GM19468 (cell line): ENCODE measurements at regions not wholly inside any gene's neighbourhood (a gene's known extent, or its start where the extent isn't known, plus 50 kb on each side); places are given as distances from the start of the nearest gene placed in this dataset.
"Not testable (repeated sequence)": the region's sequence is repeated elsewhere in the genome, so short reads cannot be mapped to it uniquely, and the experiment has no call there.

Source experiments
- ATAC-seq: cut with Tn5 transposase; IDR thresholded peaks from one replicate; pipeline ENCODE4 v1.9.1; 2021; ENCODE audit warnings: mild to moderate bottlenecking, moderate library complexity, moderate number of reproducible peaks; ENCODE audit not compliant: unreplicated experiment; ENCODE audit errors: extremely low read depth

DNA sequence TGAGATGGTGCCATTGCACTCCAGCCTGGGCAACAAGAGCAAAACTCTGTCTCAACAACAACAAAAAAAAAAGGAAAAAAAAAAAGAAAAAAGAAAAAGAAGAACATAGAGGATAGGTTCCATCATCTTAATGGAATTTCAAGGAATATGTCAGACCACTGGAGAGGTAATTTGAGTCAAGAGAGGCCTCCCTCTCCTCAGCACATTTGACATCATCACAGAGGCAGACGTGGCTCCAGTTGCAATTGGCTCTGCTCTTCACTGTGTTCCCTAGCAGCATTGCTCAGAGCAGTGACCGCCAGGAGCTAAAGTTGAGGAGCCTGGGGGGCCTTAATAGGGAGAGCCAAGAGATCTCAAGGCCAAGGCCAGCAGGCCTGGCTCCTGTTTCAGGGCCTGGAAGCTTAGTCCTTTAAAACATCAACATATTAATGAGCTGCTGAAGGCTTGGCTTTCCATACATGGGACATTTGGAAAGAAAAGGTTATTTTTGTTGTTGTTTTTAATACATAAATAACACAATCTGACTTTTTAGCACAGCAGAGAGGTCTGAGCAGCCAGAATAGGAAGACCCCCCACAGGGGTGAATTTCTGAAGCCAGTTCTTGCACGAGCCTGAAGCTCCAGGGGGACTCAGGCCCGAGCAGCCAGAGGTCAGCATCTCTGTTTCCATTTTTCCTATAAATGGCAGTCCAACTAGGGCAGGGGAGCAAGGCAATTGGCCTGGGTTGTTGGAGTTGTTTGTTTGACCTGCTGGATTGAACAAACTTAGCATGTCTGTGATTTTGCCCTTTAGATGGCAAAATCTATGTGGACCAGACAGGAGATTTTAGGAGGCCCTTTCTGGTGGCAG is 118.3 kb upstream of the FGGY start:
- ATAC-seq = no peak

DNA sequence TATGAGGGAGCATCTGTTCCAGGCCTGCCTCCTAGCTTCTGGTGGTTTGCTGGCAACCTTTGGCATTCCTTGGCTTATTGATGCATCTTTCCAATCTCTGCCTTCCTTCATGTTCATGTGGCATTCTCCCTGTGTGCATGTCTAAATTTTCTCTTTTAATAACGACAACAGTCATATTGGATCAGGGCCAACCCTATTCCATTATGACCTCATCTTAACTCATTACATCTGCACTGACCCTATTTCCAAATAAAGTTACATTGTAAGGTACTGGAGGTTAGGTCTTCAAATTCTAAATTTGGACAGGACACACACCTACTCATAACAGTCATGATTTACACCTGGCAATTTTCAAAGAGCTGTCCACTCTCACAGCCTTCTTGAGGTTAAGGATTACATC is 117.2 kb upstream of the FGGY start:
- ATAC-seq = no peak

- no peak for ATAC-seq
These were observed 116.2 kb upstream of the FGGY start for GRCh38 chr1:59180735-59181134.

DNA sequence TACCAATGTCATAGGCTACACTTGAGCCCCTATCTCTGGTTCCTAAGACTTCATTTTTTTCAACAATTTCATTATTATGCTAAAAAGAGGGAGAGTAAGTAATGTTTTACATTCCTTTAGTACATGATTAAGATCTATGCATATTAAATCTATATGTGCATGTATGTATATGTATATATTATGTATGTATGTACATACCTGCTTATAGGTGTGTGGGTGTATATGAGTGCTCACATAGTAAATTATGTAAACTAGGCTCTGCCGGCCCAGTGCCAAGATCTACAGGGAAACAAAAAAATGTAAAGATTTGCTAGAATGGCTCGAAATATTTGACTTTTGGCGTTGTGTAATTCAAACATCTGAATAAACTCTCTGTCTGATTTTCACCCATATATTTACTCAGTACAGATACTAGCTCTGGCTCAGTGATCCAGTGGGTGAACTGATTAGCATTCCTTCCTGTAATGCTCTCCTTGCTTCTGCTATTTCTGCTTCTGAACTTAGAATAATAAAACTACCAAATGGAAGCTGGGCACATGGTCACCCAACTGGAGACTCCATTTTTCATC is 113.1 kb upstream of the FGGY start:
- ATAC-seq = no peak

DNA sequence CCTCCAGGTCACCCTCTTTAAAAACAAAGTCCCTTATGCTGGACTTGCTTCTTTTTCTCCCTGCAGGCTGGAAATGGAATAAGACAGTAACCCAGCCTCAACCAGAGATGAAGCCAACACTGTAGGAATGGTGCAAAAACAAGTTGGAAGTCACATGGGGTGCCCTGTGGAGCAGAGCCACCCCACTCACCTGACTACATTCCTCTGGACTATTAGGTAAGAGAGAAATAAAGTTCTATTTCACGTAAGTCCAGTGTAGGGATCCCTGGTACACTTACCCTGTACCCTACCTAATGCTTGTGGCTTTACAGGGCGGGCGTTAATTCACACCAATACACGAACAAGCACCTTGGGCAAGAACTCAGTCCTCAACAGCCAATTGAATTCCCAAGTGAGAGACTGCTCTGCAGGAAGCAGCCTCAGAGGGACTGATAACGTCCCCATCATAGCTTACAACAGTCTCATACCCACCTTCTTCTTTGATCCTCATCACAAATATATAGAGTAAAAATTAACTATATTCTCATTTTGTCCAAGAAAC is 112.5 kb upstream of the FGGY start:
- no peak for ATAC-seq

DNA sequence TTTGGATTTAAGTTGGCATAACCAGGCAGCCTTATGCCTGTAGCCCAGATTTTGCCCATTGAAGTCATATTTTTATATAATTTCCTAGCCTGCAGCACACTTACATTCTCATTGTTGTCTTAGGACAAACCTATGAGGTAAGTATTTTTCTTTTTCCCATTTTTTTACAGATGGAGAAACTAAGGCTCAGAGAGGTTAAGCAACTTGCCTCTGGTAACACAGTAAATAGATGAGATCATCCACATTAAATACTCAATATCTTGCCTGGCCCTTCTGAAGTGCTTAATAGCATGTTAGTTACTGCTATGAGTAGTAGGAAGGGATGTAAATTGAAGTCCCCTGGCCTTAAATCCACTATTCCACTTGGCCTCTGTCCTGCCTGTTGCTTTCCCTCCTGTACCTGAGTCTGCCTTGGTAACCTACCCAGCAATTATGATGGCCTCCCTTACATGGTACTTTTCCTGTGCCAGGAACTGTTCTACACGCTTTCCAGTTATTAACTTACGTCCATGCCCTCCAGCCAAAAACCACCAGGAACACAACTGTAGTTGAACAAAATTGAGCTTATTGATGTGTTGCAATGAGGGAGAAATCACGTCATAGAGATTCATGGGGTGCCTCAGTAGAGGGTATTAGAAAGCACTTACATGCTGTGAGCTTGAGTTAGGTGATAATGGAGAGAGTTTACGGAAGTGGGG is 111.6 kb upstream of the FGGY start:
- no peak for ATAC-seq

- ATAC-seq = no peak
These were observed 110.2 kb upstream of the FGGY start for GRCh38 chr1:59186656-59187055.

DNA sequence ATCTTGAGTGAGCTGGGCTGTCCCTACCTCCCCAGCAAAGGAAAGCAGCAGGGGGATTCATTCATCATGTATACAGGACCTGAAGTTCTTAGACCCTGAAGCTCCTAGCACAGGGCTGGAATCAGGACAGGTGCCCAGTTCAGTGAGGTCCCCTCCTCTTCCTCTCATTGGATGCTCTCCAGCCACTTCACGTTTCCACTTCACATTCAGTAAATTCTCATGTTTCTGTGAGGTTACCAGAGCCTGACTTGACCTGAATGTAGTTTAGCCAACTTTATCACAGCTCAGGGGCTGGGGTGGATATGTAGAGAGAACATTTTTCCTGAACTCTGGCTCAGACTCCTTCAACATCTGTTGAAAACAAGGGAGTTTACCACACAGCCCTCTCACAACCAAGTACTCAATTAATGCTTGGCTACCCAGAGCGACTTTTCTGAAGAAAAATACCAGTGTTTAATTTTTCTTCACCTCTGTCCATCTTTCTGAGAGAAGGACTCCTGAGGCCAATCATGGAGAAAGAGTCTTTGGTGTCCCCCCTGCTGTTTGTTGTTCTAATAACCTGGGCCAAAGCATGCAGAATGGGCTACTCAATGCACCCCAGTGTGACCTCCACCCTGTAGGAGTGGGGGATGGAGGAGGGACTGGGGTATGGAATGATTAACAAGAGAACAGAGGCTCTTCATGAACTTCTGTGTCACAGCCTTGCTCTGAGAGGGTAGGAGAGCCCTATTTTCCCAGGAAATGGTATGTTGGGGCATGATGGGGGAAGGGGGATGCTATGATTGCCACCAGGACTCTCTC is 108.3 kb upstream of the FGGY start:
- no peak for ATAC-seq

DNA sequence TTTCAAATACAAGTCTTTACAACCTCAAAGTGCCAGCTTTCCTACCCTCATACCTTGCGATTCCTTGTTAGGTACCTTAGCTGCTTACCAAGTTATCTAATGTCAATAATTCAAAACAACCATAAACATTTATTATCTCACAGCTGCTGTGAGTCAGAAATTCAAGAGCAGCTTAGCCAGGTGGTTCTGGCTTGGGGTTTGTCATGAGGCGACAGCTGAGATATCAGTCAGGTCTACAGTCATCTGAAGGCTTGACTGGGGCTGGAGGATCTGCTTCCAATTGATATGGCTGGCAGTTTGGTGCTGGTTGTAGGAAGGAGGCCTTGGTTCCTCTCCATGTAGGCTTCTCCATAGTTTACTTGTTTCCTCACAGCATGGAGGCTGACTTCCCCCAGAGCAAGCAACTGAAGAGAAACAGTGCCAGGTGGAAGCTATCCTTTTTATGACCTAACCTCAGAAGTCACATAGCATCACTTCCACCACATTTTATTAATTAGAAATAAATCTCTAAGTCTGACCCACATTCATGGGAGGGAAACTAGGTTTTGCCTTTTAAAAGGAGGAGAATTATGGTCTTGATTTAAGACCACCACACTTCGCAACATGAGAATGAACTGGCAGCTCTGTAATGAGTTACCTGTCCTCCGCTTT is 103.3 kb upstream of the FGGY start:
- ATAC-seq = no peak

GRCh38 chr1:59194621-59195020 is 102.3 kb upstream of the FGGY start:
- ATAC-seq = no peak

DNA sequence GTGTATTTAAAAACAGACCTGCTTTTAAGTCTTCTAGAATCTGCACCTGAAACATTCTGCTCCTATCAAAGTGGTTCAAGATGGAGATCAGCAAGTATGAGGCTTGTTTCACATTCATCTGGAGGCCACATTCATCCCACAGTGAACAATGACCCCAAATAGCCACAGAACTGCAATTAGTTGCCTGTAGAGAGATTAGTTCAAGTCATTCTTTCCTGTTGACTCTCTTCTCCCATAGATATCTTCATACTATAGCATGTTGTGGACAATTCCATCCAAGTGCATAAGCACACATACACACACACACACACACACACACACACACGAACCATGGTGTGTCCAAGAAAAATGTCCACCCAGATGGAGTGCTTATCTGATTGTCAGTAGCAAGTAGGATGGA is 101.7 kb upstream of the FGGY start:
- no peak for ATAC-seq

- ATAC-seq = no peak
These were observed 98.3 kb upstream of the FGGY start for GRCh38 chr1:59198564-59198963.

GRCh38 chr1:59199147-59199546 is 97.7 kb upstream of the FGGY start:
- ATAC-seq = no peak

- ATAC-seq = no peak
These were observed 97.0 kb upstream of the FGGY start for GRCh38 chr1:59199719-59200376.

DNA sequence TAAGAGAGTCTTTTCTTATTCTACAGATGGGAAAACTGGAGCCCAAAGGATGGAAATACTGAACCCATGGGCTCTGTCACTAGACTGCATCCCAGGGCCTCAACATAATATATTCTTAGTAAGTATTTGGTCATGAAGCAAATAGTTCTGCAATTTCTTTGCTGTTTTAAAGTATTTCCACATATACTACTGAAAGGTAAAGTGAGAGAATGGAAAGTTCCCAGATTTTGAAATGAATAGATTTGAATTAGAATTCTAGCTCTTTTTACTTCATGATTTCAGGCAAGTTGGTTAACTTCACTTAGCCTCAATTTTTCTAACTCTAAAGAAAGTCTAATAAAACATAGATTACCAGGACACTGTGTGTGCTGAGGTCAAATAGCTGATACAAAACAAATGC is 95.6 kb upstream of the FGGY start:
- ATAC-seq = no peak

DNA sequence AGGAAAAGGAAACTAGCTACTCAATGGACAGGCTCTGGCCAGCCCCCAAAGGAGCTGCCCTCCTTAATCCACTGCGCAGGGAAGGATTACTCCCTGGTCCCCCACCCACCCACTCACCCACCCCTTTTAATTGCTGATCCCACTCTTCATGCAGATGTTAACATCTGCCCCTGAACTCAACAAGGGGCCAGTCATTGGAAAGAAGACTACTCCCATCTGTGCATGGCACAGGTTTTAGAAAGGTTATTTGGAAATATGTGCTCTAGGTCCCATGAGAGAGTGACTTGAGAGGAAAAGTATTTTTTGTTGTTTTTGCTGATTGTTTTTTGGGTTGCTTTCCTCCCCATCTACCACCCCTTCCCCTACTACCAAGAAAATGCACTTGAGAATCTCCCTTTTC is 94.4 kb upstream of the FGGY start:
- no peak for ATAC-seq

DNA sequence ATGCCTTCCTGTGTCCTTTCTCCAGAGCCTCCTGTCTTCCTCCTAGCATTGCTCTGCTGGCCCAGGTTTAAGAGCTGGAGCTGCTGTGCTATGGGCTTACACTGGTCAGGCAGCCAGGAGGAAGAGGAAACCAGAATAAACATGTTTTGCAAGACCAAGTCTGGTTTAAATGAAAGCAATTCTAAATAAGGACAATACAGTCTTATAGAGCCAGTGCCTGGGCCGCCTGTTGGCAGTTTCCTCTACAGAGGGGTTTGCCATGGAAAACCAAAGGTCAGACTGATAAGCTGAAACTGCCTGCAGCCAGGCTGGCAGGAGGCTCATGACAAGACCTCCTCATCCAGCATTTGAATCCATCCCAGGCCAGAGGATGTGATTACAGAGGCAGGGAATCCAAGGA is 92.9 kb upstream of the FGGY start:
- no peak for ATAC-seq

GRCh38 chr1:59206616-59207015 is 90.3 kb upstream of the FGGY start:
- ATAC-seq = not testable (repeated sequence)

- not testable (repeated sequence) for ATAC-seq
These were observed 86.5 kb upstream of the FGGY start for GRCh38 chr1:59210430-59210829.
